IMR-90 (cell line): ENCODE measurements at regions not wholly inside any gene's neighbourhood (a gene's known extent, or its start where the extent isn't known, plus 50 kb on each side); places are given as distances from the start of the nearest gene placed in this dataset.

Experiments
- ATAC-seq: fragments of 200-7000 bp; cut with Tn5 transposase; 2 replicates; pipeline ENCODE4 v1.9.1; 2020; ENCODE audit warnings: low read depth, mild to moderate bottlenecking, moderate library complexity
- BruUV-seq: library from RNA; stranded (reverse); fragments of 400-500 nt; replicated peaks from 2 replicates; lab custom pipeline; 2021; lab: Mats Ljungman, UMichigan
- CTCF ChIA-PET: fragments of 300-600 bp; formaldehyde crosslinking; extraction: SDS; loops from one replicate; lab custom pipeline; 2021; ENCODE audit warnings: antibody characterized with exemption; lab: Yijun Ruan, JAX
- POLR2A ChIA-PET: fragments of 300-600 bp; sonication (Branson Sonifier 250); formaldehyde crosslinking; loops from one replicate; lab custom pipeline; 2022; ENCODE audit warnings: antibody characterized with exemption; ENCODE audit not compliant: unreplicated experiment; lab: Charles Lee
- DNase-seq: peaks from one replicate; pipeline ENCODE4 v3.0.0; 2013
- H2AFZ ChIP-seq: replicated peaks from 2 replicates; pipeline ENCODE3; 2013; ENCODE audit warnings: low read length, mild to moderate bottlenecking; ENCODE audit not compliant: poor library complexity
- H2AK5ac ChIP-seq: 2 replicates; pipeline ENCODE4 v1.6.1; 2013; ENCODE audit warnings: low read depth, low read length, inconsistent platforms
- H2AK9ac ChIP-seq: replicated peaks from 2 replicates; pipeline ENCODE3; 2013; ENCODE audit warnings: mild to moderate bottlenecking, low read depth, low read length, moderate library complexity; ENCODE audit not compliant: poor library complexity
- H2BK120ac ChIP-seq: 2 replicates; pipeline ENCODE4 v1.6.1; 2013; ENCODE audit warnings: low read depth, low read length, inconsistent platforms
- H2BK15ac ChIP-seq: 3 replicates; pipeline ENCODE4 v1.6.1; 2013; ENCODE audit warnings: low read depth, low read length, inconsistent platforms
- H2BK20ac ChIP-seq: 2 replicates; pipeline ENCODE4 v1.6.1; 2013; ENCODE audit warnings: low read depth, mild to moderate bottlenecking, inconsistent platforms, low read length, moderate library complexity
- H2BK5ac ChIP-seq: 2 replicates; pipeline ENCODE4 v1.6.1; 2013; ENCODE audit warnings: mild to moderate bottlenecking, low read depth, low read length, inconsistent platforms; ENCODE audit not compliant: poor library complexity, severe bottlenecking
- H3K14ac ChIP-seq: replicated peaks from 2 replicates; pipeline ENCODE4 v1.6.1; 2013; ENCODE audit warnings: low read depth, low read length, inconsistent platforms
- H3K18ac ChIP-seq: 2 replicates; pipeline ENCODE4 v1.6.1; 2013; ENCODE audit warnings: low read depth, low read length, control low read depth
- H3K23ac ChIP-seq: 2 replicates; pipeline ENCODE4 v1.6.1; 2013; ENCODE audit warnings: low read depth, low read length, inconsistent platforms
- H3K27ac ChIP-seq: 2 replicates; pipeline ENCODE4 v1.5.1; 2013; ENCODE audit warnings: mild to moderate bottlenecking, control low read depth, low read length; ENCODE audit not compliant: insufficient read depth
- H3K27me3 ChIP-seq: 2 replicates; pipeline ENCODE4 v1.6.1; 2013; ENCODE audit warnings: low read length; ENCODE audit not compliant: control insufficient read depth, insufficient read depth
- H3K36me3 ChIP-seq: 2 replicates; pipeline ENCODE4 v1.6.1; 2013; ENCODE audit warnings: low read length, mixed read lengths; ENCODE audit not compliant: control insufficient read depth, insufficient read depth
- H3K4ac ChIP-seq: 2 replicates; pipeline ENCODE4 v1.6.1; 2013; ENCODE audit warnings: low read depth, low read length, inconsistent platforms
- H3K4me1 ChIP-seq: 2 replicates; pipeline ENCODE4 v1.6.1; 2013; ENCODE audit warnings: low read length, mixed read lengths; ENCODE audit not compliant: control insufficient read depth, insufficient read depth
- H3K4me2 ChIP-seq: 2 replicates; pipeline ENCODE4 v1.6.1; 2013; ENCODE audit warnings: low read depth, mild to moderate bottlenecking, control low read depth, low read length, moderate library complexity
- H3K4me3 ChIP-seq: 2 replicates; pipeline ENCODE4 v1.5.1; 2013; ENCODE audit warnings: low read depth, mild to moderate bottlenecking, control low read depth, low read length, moderate library complexity; ENCODE audit not compliant: insufficient read depth
- H3K56ac ChIP-seq: 2 replicates; pipeline ENCODE4 v1.6.1; 2013; ENCODE audit warnings: low read length, inconsistent platforms; ENCODE audit not compliant: insufficient read depth; ENCODE audit errors: extremely low read depth
- H3K79me1 ChIP-seq, 2 experiments: 2 replicates each; pipeline ENCODE4 v1.6.1; 2013; ENCODE audit warnings: low read length in 2 of 2, inconsistent platforms in 1 of 2, low read depth in 1 of 2
- H3K9ac ChIP-seq: 2 replicates; pipeline ENCODE4 v1.6.1; 2013; ENCODE audit warnings: low read depth, low read length, control low read depth
- H3K9me1 ChIP-seq: 2 replicates; pipeline ENCODE4 v1.6.1; 2013; ENCODE audit warnings: low read length, inconsistent platforms; ENCODE audit not compliant: insufficient read depth
- H3K9me3 ChIP-seq: 2 replicates; pipeline ENCODE4 v1.6.1; 2013; ENCODE audit warnings: low read length; ENCODE audit not compliant: control insufficient read depth, insufficient read depth
- H4K20me1 ChIP-seq: 2 replicates; pipeline ENCODE4 v1.6.1; 2013; ENCODE audit warnings: low read length, inconsistent platforms; ENCODE audit not compliant: insufficient read depth
- H4K5ac ChIP-seq: 2 replicates; pipeline ENCODE4 v1.6.1; 2013; ENCODE audit warnings: mild to moderate bottlenecking, low read depth, low read length, control low read depth
- H4K8ac ChIP-seq, 2 experiments: 2 replicates each; pipeline ENCODE4 v1.6.1; 2013; ENCODE audit warnings: low read depth in 2 of 2, low read length in 2 of 2, control low read depth in 1 of 2, inconsistent platforms in 1 of 2
- H4K91ac ChIP-seq: 2 replicates; pipeline ENCODE4 v1.6.1; 2013; ENCODE audit warnings: low read depth, low read length, inconsistent platforms; ENCODE audit not compliant: insufficient read depth
- BHLHE40 ChIP-seq: fragments of 150-350 bp; IDR thresholded peaks from 2 replicates; pipeline ENCODE4 v1.6.1; 2016; ENCODE audit warnings: mild to moderate bottlenecking, low read depth, low read length
- ELK1 ChIP-seq: fragments of 150-350 bp; IDR thresholded peaks from 2 replicates; pipeline ENCODE4 v1.6.1; 2016; ENCODE audit warnings: low read depth, mild to moderate bottlenecking, low read length, moderate library complexity, borderline replicate concordance
- MXI1 ChIP-seq: IDR thresholded peaks from 2 replicates; pipeline ENCODE4 v1.6.1; 2012; ENCODE audit warnings: low read depth, mild to moderate bottlenecking, low read length, moderate library complexity, borderline replicate concordance
- NFE2L2 ChIP-seq: fragments of 150-350 bp; IDR thresholded peaks from 2 replicates; pipeline ENCODE4 v1.6.1; 2016; ENCODE audit warnings: low read depth, mild to moderate bottlenecking, low read length
- RAD21 ChIP-seq: IDR thresholded peaks from 2 replicates; pipeline ENCODE4 v1.6.1; 2012; ENCODE audit warnings: low read length, improper control_type of control experiment
- WGBS, 2 experiments: methylation state at CpG; one replicate each; pipeline versions ENCODE4 v1.1.5 to v1.1.7; 2013; ENCODE audit warnings: missing lambda C conversion rate in 2 of 2; ENCODE audit not compliant: insufficient read length in 1 of 2; ENCODE audit errors: extremely low coverage in 2 of 2; 5-methylcytosine and 5-hydroxymethylcytosine counted together
- dilution Hi-C: fragments of 300-500 bp; cut with HindIII; formaldehyde crosslinking; loops from one replicate; pipeline ENCODE4 v1.14.3; 2018; ENCODE audit warnings: low sequenced_read_pairs; ENCODE audit not compliant: unreplicated experiment
- in situ Hi-C: fragments of 300-500 bp; cut with MboI; formaldehyde crosslinking; loops from 3 replicates; pipeline ENCODE4 v1.14.3; 2019; ENCODE audit warnings: low sequenced_read_pairs, inconsistent platforms, mixed read lengths
- intact Hi-C: fragments of 100-400 bp; cut with micrococcal nuclease; formaldehyde crosslinking; loops from 2 replicates; pipeline ENCODE4 v1.10.0; 2022

DNA sequence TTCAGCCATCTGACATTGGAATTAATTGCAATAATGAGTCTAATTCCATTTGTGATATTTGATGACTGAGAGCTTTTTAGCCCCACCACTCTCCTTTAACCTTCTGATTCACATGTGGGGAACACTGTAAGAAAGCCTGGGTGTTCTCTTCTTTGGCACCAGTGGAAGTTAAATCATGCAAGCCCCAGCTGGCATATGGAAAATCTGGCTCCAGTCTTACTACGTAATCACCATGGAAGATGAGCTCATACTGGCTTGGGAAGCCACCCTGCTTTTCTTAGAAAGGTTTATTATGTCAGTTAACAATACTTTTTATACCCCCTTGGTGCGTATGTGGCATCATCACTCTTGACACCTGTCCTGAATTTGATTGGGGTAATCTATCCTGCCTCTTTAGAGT is 479.3 kb downstream of the SLC16A7 start:
- in situ Hi-C loops = no loop called here

More for the DNA sequence above, 479.3 kb downstream of the SLC16A7 start:
- no peak overlapping the region for H3K4me2 ChIP-seq
- no peak overlapping the region for H3K14ac ChIP-seq
- no peak overlapping the region for H3K23ac ChIP-seq
- POLR2A ChIA-PET = no interaction called here
- no peak overlapping the region for H2BK15ac ChIP-seq
- CTCF ChIA-PET = no interaction called here
- no peak overlapping the region for H2BK5ac ChIP-seq
- no peak overlapping the region for H3K4ac ChIP-seq
- ATAC-seq (no peak), DNase-seq (peak; percentile 5)
- no peak overlapping the region for H2AFZ ChIP-seq
- dilution Hi-C loops (no loop called here), intact Hi-C loops (no loop called here)
- H2BK20ac ChIP-seq = no peak overlapping the region
- no peak overlapping the region for H3K18ac ChIP-seq
- H3K9me3 ChIP-seq = no peaks in the 10 kb centered on the region
- no peak overlapping the region for H3K56ac ChIP-seq
- no peaks in the 10 kb centered on the region for H3K27me3 ChIP-seq
- no peak for TF ChIP-seq BHLHE40
- TF ChIP-seq NFE2L2 = no peak
- TF ChIP-seq ELK1 = no peak
- TF ChIP-seq RAD21 = no peak
- TF ChIP-seq MXI1 = no peak
- H2AK5ac ChIP-seq = no peak overlapping the region
- no peaks in the 10 kb centered on the region for H3K79me1 ChIP-seq
- H3K4me1 ChIP-seq = peaks cover 1% of the 10 kb centered on the region; the same call in 1 of the 2 replicates
- H3K4me3 ChIP-seq = no peak overlapping the region
- H3K27ac ChIP-seq = no peak overlapping the region
- H4K5ac ChIP-seq = no peak overlapping the region
- no TSS peak for BruUV-seq
- H4K20me1 ChIP-seq = no peaks in the 10 kb centered on the region
- H2BK120ac ChIP-seq = no peak overlapping the region
- no peak overlapping the region for H4K8ac ChIP-seq
- no CpG with 5 or more reads among the region's 2 CpGs for WGBS, 2 experiments
- H3K36me3 ChIP-seq = no peaks in the 10 kb centered on the region
- H2AK9ac ChIP-seq = no peak overlapping the region
- no peak overlapping the region for H4K91ac ChIP-seq
- no peaks in the 10 kb centered on the region for H3K9me1 ChIP-seq
- no peak overlapping the region for H3K9ac ChIP-seq
